MM.1S (cell line): ENCODE measurements at regions not wholly inside any gene's neighbourhood (a gene's known extent, or its start where the extent isn't known, plus 50 kb on each side); places are given as distances from the start of the nearest gene placed in this dataset.

Experiments
- EZH2 ChIP-seq: fragments of 300-600 bp; sonication (generic); optimal IDR thresholded peaks from 2 replicates; pipeline ENCODE3; 2017; ENCODE audit warnings: low read depth, mild to moderate bottlenecking, antibody characterized with exemption, low read length, mixed read lengths
- EZH2phosphoT487 ChIP-seq: fragments of 300-600 bp; sonication (generic); IDR thresholded peaks from 2 replicates; pipeline ENCODE4 v1.6.1; 2018; ENCODE audit warnings: antibody characterized with exemption, low read length
- TF ChIP-seq, protein P1 (sequence below): fragments of 300-600 bp; sonication (generic); IDR thresholded peaks from 2 replicates; pipeline ENCODE4 v1.5.1; 2016; ENCODE audit warnings: antibody characterized with exemption, low read length, mixed read lengths

DNA sequence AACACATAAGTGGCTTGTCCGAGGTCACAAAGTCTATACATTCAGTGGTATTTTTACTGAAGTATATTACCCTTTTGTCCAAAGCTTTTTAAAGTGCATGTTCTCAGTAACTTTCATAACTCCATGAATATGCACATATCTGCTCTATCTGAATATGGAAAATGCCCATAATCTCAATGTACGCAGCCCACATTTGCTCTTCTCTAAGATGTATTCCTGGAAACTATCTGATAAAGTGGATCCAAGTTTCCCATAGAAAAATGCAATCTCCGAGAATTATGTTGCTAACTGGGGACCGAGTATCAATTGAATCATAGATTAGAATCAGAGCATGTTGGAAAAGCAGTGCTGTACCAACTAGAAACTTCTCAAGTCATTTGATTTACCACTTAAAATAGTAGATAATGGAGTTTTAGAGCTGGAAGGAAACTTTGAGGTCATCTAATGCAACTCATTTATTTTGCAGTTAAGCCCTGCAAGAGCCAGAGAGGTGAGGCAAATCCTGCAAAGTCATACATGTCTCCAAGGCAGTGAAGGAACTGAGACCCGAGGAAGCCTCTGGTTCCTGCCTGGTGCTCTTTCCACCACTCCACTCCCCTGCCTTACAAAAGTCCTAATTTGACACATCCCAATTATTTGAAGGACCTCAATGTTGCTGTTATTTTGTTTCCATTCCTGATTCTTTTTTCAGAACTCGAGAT is 69.4 kb downstream of the CYCS start:
- TF ChIP-seq, protein P1, sequence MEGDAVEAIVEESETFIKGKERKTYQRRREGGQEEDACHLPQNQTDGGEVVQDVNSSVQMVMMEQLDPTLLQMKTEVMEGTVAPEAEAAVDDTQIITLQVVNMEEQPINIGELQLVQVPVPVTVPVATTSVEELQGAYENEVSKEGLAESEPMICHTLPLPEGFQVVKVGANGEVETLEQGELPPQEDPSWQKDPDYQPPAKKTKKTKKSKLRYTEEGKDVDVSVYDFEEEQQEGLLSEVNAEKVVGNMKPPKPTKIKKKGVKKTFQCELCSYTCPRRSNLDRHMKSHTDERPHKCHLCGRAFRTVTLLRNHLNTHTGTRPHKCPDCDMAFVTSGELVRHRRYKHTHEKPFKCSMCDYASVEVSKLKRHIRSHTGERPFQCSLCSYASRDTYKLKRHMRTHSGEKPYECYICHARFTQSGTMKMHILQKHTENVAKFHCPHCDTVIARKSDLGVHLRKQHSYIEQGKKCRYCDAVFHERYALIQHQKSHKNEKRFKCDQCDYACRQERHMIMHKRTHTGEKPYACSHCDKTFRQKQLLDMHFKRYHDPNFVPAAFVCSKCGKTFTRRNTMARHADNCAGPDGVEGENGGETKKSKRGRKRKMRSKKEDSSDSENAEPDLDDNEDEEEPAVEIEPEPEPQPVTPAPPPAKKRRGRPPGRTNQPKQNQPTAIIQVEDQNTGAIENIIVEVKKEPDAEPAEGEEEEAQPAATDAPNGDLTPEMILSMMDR, result no peak
- no peak for TF ChIP-seq EZH2
- TF ChIP-seq EZH2phosphoT487, result no peak
